Activated naive CD8-positive, alpha-beta T cell (primary cell): ENCODE measurements at regions not wholly inside any gene's neighbourhood (a gene's known extent, or its start where the extent isn't known, plus 50 kb on each side); places are given as distances from the start of the nearest gene placed in this dataset.

Experiments used
- H3K27ac Mint-ChIP-seq: one replicate; pipeline ENCODE4 v1.8.0; 2021; ENCODE audit warnings: mixed read lengths
- H3K27me3 Mint-ChIP-seq: one replicate; pipeline ENCODE4 v1.8.0; 2021; ENCODE audit warnings: mixed read lengths
- H3K36me3 Mint-ChIP-seq: one replicate; pipeline ENCODE4 v1.8.0; 2021; ENCODE audit warnings: mixed read lengths
- H3K4me1 Mint-ChIP-seq: one replicate; pipeline ENCODE4 v1.8.0; 2021; ENCODE audit warnings: low read depth, mixed read lengths
- H3K4me3 Mint-ChIP-seq: one replicate; pipeline ENCODE4 v1.8.0; 2021; ENCODE audit warnings: mild to moderate bottlenecking, mixed read lengths
- H3K9me3 Mint-ChIP-seq: one replicate; pipeline ENCODE4 v1.8.0; 2021; ENCODE audit warnings: low read depth, mixed read lengths

- no peak overlapping the region for H3K4me3 Mint-ChIP-seq
- H3K9me3 Mint-ChIP-seq: no peaks in the 10 kb centered on the region
- no peak overlapping the region for H3K27ac Mint-ChIP-seq
- H3K27me3 Mint-ChIP-seq: no peaks in the 10 kb centered on the region
- H3K4me1 Mint-ChIP-seq: no peaks in the 10 kb centered on the region
- no peaks in the 10 kb centered on the region for H3K36me3 Mint-ChIP-seq
Measured at GRCh38 chr1:73771396-73771795, 426.6 kb downstream of the LRRIQ3 start.

GRCh38 chr1:73770109-73770905, 427.7 kb downstream of the LRRIQ3 start:
- Mint-ChIP-seq H3K4me1 (no peaks in the 10 kb centered on the region), H3K36me3 (no peaks in the 10 kb centered on the region), H3K4me3 (no peak overlapping the region), H3K27me3 (no peaks in the 10 kb centered on the region), H3K27ac (no peak overlapping the region), H3K9me3 (no peaks in the 10 kb centered on the region)

- Mint-ChIP-seq H3K4me1 (no peaks in the 10 kb centered on the region), H3K9me3 (no peaks in the 10 kb centered on the region), H3K27ac (no peak overlapping the region), H3K36me3 (no peaks in the 10 kb centered on the region), H3K4me3 (no peak overlapping the region), H3K27me3 (no peaks in the 10 kb centered on the region)
Measured at GRCh38 chr1:73766786-73767348, 431.1 kb downstream of the LRRIQ3 start.

GRCh38 chr1:73765551-73766233, 432.3 kb downstream of the LRRIQ3 start:
- Mint-ChIP-seq H3K27me3 (no peaks in the 10 kb centered on the region), H3K4me3 (no peak overlapping the region), H3K9me3 (peaks cover under 1% of the 10 kb centered on the region), H3K36me3 (no peaks in the 10 kb centered on the region), H3K4me1 (no peaks in the 10 kb centered on the region), H3K27ac (no peak overlapping the region)

GRCh38 chr1:73761559-73761958, 436.4 kb downstream of the LRRIQ3 start:
- H3K4me1 Mint-ChIP-seq: no peaks in the 10 kb centered on the region
- peaks cover 4% of the 10 kb centered on the region for H3K9me3 Mint-ChIP-seq
- no peak overlapping the region for H3K4me3 Mint-ChIP-seq
- H3K36me3 Mint-ChIP-seq: no peaks in the 10 kb centered on the region
- no peaks in the 10 kb centered on the region for H3K27me3 Mint-ChIP-seq
- no peak overlapping the region for H3K27ac Mint-ChIP-seq

GRCh38 chr1:73759011-73759410, 439.0 kb downstream of the LRRIQ3 start:
- Mint-ChIP-seq H3K27me3 (no peaks in the 10 kb centered on the region), H3K4me1 (no peaks in the 10 kb centered on the region), H3K36me3 (no peaks in the 10 kb centered on the region), H3K9me3 (peaks cover 6% of the 10 kb centered on the region), H3K27ac (no peak overlapping the region), H3K4me3 (no peak overlapping the region)

- Mint-ChIP-seq H3K27ac (no peak overlapping the region), H3K9me3 (peaks cover 12% of the 10 kb centered on the region), H3K36me3 (no peaks in the 10 kb centered on the region), H3K27me3 (no peaks in the 10 kb centered on the region), H3K4me3 (no peak overlapping the region), H3K4me1 (no peaks in the 10 kb centered on the region)
Measured at GRCh38 chr1:73756817-73757216, 441.2 kb downstream of the LRRIQ3 start.

- Mint-ChIP-seq H3K9me3 (peaks cover 14% of the 10 kb centered on the region), H3K36me3 (no peaks in the 10 kb centered on the region), H3K27ac (no peak overlapping the region), H3K27me3 (no peaks in the 10 kb centered on the region), H3K4me1 (no peaks in the 10 kb centered on the region), H3K4me3 (no peak overlapping the region)
Measured at GRCh38 chr1:73755649-73756048, 442.3 kb downstream of the LRRIQ3 start.

GRCh38 chr1:73749996-73750395, 448.0 kb downstream of the LRRIQ3 start:
- H3K4me1 Mint-ChIP-seq: no peaks in the 10 kb centered on the region
- H3K4me3 Mint-ChIP-seq: no peak overlapping the region
- no peak overlapping the region for H3K27ac Mint-ChIP-seq
- no peaks in the 10 kb centered on the region for H3K36me3 Mint-ChIP-seq
- H3K27me3 Mint-ChIP-seq: no peaks in the 10 kb centered on the region
- H3K9me3 Mint-ChIP-seq: peaks cover 12% of the 10 kb centered on the region

- Mint-ChIP-seq H3K36me3 (no peaks in the 10 kb centered on the region), H3K9me3 (peaks cover 17% of the 10 kb centered on the region), H3K4me3 (no peak overlapping the region), H3K4me1 (no peaks in the 10 kb centered on the region), H3K27me3 (no peaks in the 10 kb centered on the region), H3K27ac (no peak overlapping the region)
Measured at GRCh38 chr1:73744985-73745384, 453.0 kb downstream of the LRRIQ3 start.

- H3K4me3 Mint-ChIP-seq: no peak overlapping the region
- no peaks in the 10 kb centered on the region for H3K27me3 Mint-ChIP-seq
- no peaks in the 10 kb centered on the region for H3K4me1 Mint-ChIP-seq
- H3K36me3 Mint-ChIP-seq: no peaks in the 10 kb centered on the region
- no peak overlapping the region for H3K27ac Mint-ChIP-seq
- H3K9me3 Mint-ChIP-seq: peaks cover 6% of the 10 kb centered on the region
Measured at GRCh38 chr1:73736125-73736524, 461.9 kb downstream of the LRRIQ3 start.

- Mint-ChIP-seq H3K27me3 (no peaks in the 10 kb centered on the region), H3K36me3 (no peaks in the 10 kb centered on the region), H3K4me1 (no peaks in the 10 kb centered on the region), H3K4me3 (no peak overlapping the region), H3K9me3 (no peaks in the 10 kb centered on the region), H3K27ac (no peak overlapping the region)
Measured at GRCh38 chr1:73727036-73727435, 470.9 kb downstream of the LRRIQ3 start.

- H3K4me1 Mint-ChIP-seq: no peaks in the 10 kb centered on the region
- H3K4me3 Mint-ChIP-seq: no peak overlapping the region
- no peaks in the 10 kb centered on the region for H3K36me3 Mint-ChIP-seq
- H3K9me3 Mint-ChIP-seq: no peaks in the 10 kb centered on the region
- no peaks in the 10 kb centered on the region for H3K27me3 Mint-ChIP-seq
- H3K27ac Mint-ChIP-seq: no peak overlapping the region
Measured at GRCh38 chr1:73722055-73722454, 475.9 kb downstream of the LRRIQ3 start.

GRCh38 chr1:73717976-73718375, 480.0 kb downstream of the LRRIQ3 start:
- H3K4me1 Mint-ChIP-seq: no peaks in the 10 kb centered on the region
- no peaks in the 10 kb centered on the region for H3K36me3 Mint-ChIP-seq
- no peaks in the 10 kb centered on the region for H3K27me3 Mint-ChIP-seq
- no peak overlapping the region for H3K4me3 Mint-ChIP-seq
- no peaks in the 10 kb centered on the region for H3K9me3 Mint-ChIP-seq
- H3K27ac Mint-ChIP-seq: no peak overlapping the region

- H3K27me3 Mint-ChIP-seq: no peaks in the 10 kb centered on the region
- no peak overlapping the region for H3K27ac Mint-ChIP-seq
- H3K4me3 Mint-ChIP-seq: no peak overlapping the region
- no peaks in the 10 kb centered on the region for H3K36me3 Mint-ChIP-seq
- no peaks in the 10 kb centered on the region for H3K4me1 Mint-ChIP-seq
- H3K9me3 Mint-ChIP-seq: no peaks in the 10 kb centered on the region
Measured at GRCh38 chr1:73711089-73711488, 486.9 kb downstream of the LRRIQ3 start.
